HUES48 (cell line): ENCODE measurements at regions not wholly inside any gene's neighbourhood (a gene's known extent, or its start where the extent isn't known, plus 50 kb on each side); places are given as distances from the start of the nearest gene placed in this dataset.

Experiments
- H3K27ac ChIP-seq: one replicate; pipeline ENCODE4 v1.7.0; 2013; ENCODE audit warnings: low read depth, low read length, inconsistent platforms
- H3K27me3 ChIP-seq: 2 replicates; pipeline ENCODE4 v1.6.1; 2013; ENCODE audit warnings: mild to moderate bottlenecking, low read length; ENCODE audit not compliant: control insufficient read depth, insufficient read depth
- H3K36me3 ChIP-seq: 2 replicates; pipeline ENCODE4 v1.6.1; 2013; ENCODE audit warnings: low read length; ENCODE audit not compliant: control insufficient read depth, insufficient read depth
- H3K4me1 ChIP-seq: 2 replicates; pipeline ENCODE4 v1.6.1; 2013; ENCODE audit warnings: mild to moderate bottlenecking, low read length; ENCODE audit not compliant: control insufficient read depth, insufficient read depth
- H3K4me3 ChIP-seq: 2 replicates; pipeline ENCODE4 v1.5.1; 2013; ENCODE audit warnings: mild to moderate bottlenecking, low read depth, low read length
- H3K9ac ChIP-seq: 2 replicates; pipeline ENCODE4 v1.6.1; 2013; ENCODE audit warnings: mild to moderate bottlenecking, low read depth, low read length, moderate library complexity
- H3K9me3 ChIP-seq: 2 replicates; pipeline ENCODE4 v1.6.1; 2013; ENCODE audit warnings: low read length; ENCODE audit not compliant: control insufficient read depth, insufficient read depth

DNA sequence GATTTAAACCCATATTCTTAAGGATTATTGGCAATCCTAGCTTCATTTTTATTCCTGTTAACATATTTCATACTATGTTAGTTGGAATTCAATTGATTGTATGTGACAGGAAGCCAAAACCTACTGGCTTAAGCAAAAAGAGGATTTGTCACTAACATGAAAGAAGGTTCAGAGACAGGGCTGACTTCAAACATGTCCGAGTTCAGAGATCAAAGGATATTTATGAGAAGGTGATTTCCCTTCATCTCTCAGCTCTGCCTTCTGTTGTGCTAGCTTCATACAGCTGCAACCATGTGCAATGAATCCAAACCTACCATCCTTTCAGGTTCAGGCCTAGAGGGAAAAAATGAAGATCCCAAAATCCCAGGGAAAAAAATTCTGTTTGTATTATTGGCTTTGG, 349.7 kb downstream of the ATP23 start:
- peaks cover 17% of the 10 kb centered on the region for H3K4me1 ChIP-seq
- H3K4me3 ChIP-seq = no peak overlapping the region
- H3K27ac ChIP-seq = no peak overlapping the region
- H3K9me3 ChIP-seq = no peaks in the 10 kb centered on the region
- H3K27me3 ChIP-seq = no peaks in the 10 kb centered on the region
- H3K9ac ChIP-seq = no peak overlapping the region
- no peaks in the 10 kb centered on the region for H3K36me3 ChIP-seq

DNA sequence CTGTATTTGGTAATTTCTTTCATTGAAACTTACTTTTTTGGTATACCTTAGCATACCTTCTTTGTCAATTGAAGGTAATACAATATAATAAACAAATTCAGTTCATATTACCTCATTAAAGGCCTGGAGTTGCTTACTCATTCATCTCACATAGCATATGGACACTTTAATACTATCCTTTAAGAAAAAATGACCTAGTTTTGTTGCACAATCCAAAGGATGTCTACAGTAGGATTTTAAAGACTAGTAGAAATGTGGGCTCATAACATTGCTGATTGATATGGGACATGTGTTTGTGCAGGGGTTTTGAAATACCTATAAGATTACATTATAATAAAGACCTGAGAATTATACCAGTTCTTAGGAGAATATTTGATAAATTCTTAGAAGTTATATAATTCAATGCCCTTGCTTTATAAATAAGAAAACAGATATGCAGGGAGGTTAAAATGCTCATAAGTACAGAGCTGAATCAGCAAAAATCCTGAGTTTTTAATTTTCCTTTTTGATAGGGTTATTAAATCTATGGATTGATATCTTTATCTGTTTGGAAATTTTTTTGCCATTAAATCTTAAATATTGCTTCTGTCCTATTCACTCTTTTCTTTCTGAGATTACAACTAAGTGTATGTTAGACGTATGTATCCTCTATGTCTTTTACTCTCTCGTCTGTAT, 352.1 kb downstream of the ATP23 start:
- Histone ChIP-seq H3K27me3 (no peaks in the 10 kb centered on the region), H3K9me3 (no peaks in the 10 kb centered on the region), H3K4me3 (no peak overlapping the region), H3K4me1 (peaks cover 29% of the 10 kb centered on the region), H3K9ac (no peak overlapping the region), H3K27ac (no peak overlapping the region), H3K36me3 (no peaks in the 10 kb centered on the region)

- H3K27ac ChIP-seq = no peak overlapping the region
- H3K27me3 ChIP-seq = no peaks in the 10 kb centered on the region
- no peak overlapping the region for H3K9ac ChIP-seq
- H3K36me3 ChIP-seq = no peaks in the 10 kb centered on the region
- H3K4me3 ChIP-seq = no peak overlapping the region
- no peaks in the 10 kb centered on the region for H3K9me3 ChIP-seq
- H3K4me1 ChIP-seq = peaks cover 29% of the 10 kb centered on the region
Measured at GRCh38 chr12:58295268-58295667, 353.9 kb downstream of the ATP23 start.

DNA sequence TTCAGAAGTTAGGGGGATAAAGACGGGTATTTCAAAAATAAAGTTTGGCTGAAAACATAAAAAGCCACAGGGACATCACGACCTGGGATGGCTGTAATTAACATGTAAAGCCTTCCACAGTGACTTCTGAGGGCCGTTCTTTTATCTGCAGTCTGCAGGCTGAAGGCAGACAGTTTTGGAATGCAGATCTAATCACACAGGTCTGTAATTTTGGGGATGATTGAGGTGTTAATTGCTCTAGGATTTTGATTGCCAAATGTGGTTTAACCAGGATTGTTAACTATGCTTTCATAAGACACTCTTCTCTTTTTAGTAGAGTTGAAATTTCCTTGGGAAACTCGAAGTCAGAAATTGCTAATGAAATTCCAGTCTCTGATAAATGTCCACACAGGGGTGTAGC, 355.5 kb downstream of the ATP23 start:
- Histone ChIP-seq H3K9ac (no peak overlapping the region), H3K9me3 (no peaks in the 10 kb centered on the region)

GRCh38 chr12:58298803-58299202, 357.4 kb downstream of the ATP23 start:
- Histone ChIP-seq H3K9ac (no peak overlapping the region), H3K27me3 (no peaks in the 10 kb centered on the region), H3K4me3 (no peak overlapping the region), H3K36me3 (no peaks in the 10 kb centered on the region), H3K9me3 (no peaks in the 10 kb centered on the region), H3K4me1 (peaks cover 25% of the 10 kb centered on the region), H3K27ac (no peak overlapping the region)

More for the DNA sequence above, 355.5 kb downstream of the ATP23 start:
- H3K4me1 ChIP-seq = peaks cover 23% of the 10 kb centered on the region
- H3K4me3 ChIP-seq = no peak overlapping the region
- H3K27me3 ChIP-seq = no peaks in the 10 kb centered on the region
- no peaks in the 10 kb centered on the region for H3K36me3 ChIP-seq
- no peak overlapping the region for H3K27ac ChIP-seq

DNA sequence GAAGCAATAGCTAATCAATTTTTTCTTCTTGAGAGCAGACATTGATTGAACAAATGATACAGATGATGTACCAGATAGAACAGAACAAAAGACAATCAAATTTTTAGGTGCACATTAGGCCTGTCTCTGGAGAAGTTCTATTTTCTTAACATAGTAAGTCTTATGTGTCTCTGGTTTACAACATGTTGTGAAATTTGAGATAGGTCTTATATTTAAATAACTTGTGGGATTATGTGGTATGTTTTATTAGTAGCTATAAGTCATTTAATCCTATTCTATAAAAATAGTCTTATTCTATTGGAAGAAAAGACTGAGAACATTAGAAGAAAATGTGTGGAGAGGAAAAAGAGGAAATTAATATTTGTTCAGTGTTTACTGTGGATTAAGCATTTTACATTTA, 358.0 kb downstream of the ATP23 start:
- Histone ChIP-seq H3K27me3 (no peaks in the 10 kb centered on the region), H3K9ac (no peak overlapping the region), H3K27ac (no peak overlapping the region), H3K4me3 (no peak overlapping the region), H3K36me3 (no peaks in the 10 kb centered on the region), H3K9me3 (no peaks in the 10 kb centered on the region), H3K4me1 (peaks cover 25% of the 10 kb centered on the region)

GRCh38 chr12:58301038-58301729, 359.8 kb downstream of the ATP23 start:
- Histone ChIP-seq H3K9ac (no peak overlapping the region), H3K9me3 (no peaks in the 10 kb centered on the region), H3K27ac (no peak overlapping the region), H3K4me3 (no peak overlapping the region), H3K36me3 (no peaks in the 10 kb centered on the region), H3K27me3 (no peaks in the 10 kb centered on the region), H3K4me1 (peaks cover 20% of the 10 kb centered on the region; the same call in 1 of the 2 replicates)

- Histone ChIP-seq H3K27me3 (no peaks in the 10 kb centered on the region), H3K4me3 (no peak overlapping the region), H3K36me3 (no peaks in the 10 kb centered on the region), H3K9me3 (no peaks in the 10 kb centered on the region), H3K27ac (no peak overlapping the region), H3K9ac (no peak overlapping the region), H3K4me1 (peaks cover 15% of the 10 kb centered on the region; the same call in 1 of the 2 replicates)
Measured at GRCh38 chr12:58301730-58302122, 360.4 kb downstream of the ATP23 start.

- H3K36me3 ChIP-seq = no peaks in the 10 kb centered on the region
- no peaks in the 10 kb centered on the region for H3K9me3 ChIP-seq
- peaks cover 10% of the 10 kb centered on the region; the same call in 1 of the 2 replicates for H3K4me1 ChIP-seq
- no peaks in the 10 kb centered on the region for H3K27me3 ChIP-seq
- no peak overlapping the region for H3K9ac ChIP-seq
- H3K27ac ChIP-seq = no peak overlapping the region
- H3K4me3 ChIP-seq = no peak overlapping the region
Measured at GRCh38 chr12:58302487-58303011, 361.2 kb downstream of the ATP23 start.

GRCh38 chr12:58306266-58307000, 365.1 kb downstream of the ATP23 start:
- Histone ChIP-seq H3K4me1 (peaks cover 14% of the 10 kb centered on the region; the same call in 1 of the 2 replicates), H3K27me3 (no peaks in the 10 kb centered on the region), H3K9me3 (no peaks in the 10 kb centered on the region), H3K4me3 (no peak overlapping the region), H3K36me3 (no peaks in the 10 kb centered on the region), H3K27ac (no peak overlapping the region), H3K9ac (no peak overlapping the region)

DNA sequence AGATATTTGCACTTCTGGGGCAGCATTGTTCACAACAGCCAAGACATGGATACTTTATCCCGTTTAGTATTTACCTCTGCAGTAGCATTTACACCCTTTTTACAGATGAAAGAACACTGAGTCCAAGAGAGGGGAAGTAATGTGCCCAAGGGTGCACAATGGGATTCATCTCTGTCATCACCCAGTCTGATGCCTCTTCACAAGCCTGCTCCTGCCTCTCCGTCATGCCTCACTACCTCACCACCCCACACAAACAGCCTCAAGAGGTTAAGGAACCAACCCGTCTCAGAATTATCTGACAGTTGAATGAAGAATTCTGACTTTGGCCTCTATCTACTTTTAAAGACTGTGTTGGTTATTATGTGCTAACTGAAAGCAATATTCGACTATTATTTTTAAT, 368.4 kb downstream of the ATP23 start:
- Histone ChIP-seq H3K4me1 (peaks cover 7% of the 10 kb centered on the region; the same call in 1 of the 2 replicates), H3K27ac (no peak overlapping the region), H3K9me3 (no peaks in the 10 kb centered on the region), H3K4me3 (no peak overlapping the region), H3K9ac (no peak overlapping the region), H3K36me3 (no peaks in the 10 kb centered on the region), H3K27me3 (no peaks in the 10 kb centered on the region)
